8988T (cell line): ENCODE measurements at regions not wholly inside any gene's neighbourhood (a gene's known extent, or its start where the extent isn't known, plus 50 kb on each side); places are given as distances from the start of the nearest gene placed in this dataset.

Source experiments
- DNase-seq: peaks from one replicate; pipeline ENCODE4 v3.0.0; 2011

- DNase-seq: no peak
These were observed 261.7 kb downstream of the GPD2 start for GRCh38 chr2:156697906-156698305.

GRCh38 chr2:156700681-156701080, 264.5 kb downstream of the GPD2 start:
- DNase-seq: no peak

GRCh38 chr2:156702541-156702940, 266.4 kb downstream of the GPD2 start:
- no peak for DNase-seq

- DNase-seq: no peak
These were observed 267.5 kb downstream of the GPD2 start for GRCh38 chr2:156703642-156704041.

GRCh38 chr2:156704132-156704531, 268.0 kb downstream of the GPD2 start:
- no peak for DNase-seq

GRCh38 chr2:156704617-156705016, 268.4 kb downstream of the GPD2 start:
- DNase-seq: no peak

GRCh38 chr2:156706576-156706975, 270.4 kb downstream of the GPD2 start:
- no peak for DNase-seq

- DNase-seq: no peak
These were observed 271.9 kb downstream of the GPD2 start for GRCh38 chr2:156708051-156708450.

GRCh38 chr2:156709091-156709490, 272.9 kb downstream of the GPD2 start:
- DNase-seq: no peak

- DNase-seq: no peak
These were observed 282.9 kb downstream of the GPD2 start for GRCh38 chr2:156719036-156719435.

GRCh38 chr2:156727867-156728266, 291.7 kb downstream of the GPD2 start:
- no peak for DNase-seq

- DNase-seq: no peak
These were observed 292.1 kb downstream of the GPD2 start for GRCh38 chr2:156728328-156728727.

GRCh38 chr2:156731506-156731905, 295.3 kb downstream of the GPD2 start:
- no peak for DNase-seq

- no peak for DNase-seq
These were observed 300.8 kb downstream of the GPD2 start for GRCh38 chr2:156736950-156737349.

GRCh38 chr2:156739301-156739700, 303.1 kb downstream of the GPD2 start:
- no peak for DNase-seq

- DNase-seq: no peak
These were observed 309.4 kb downstream of the GPD2 start for GRCh38 chr2:156745619-156746018.

- DNase-seq: no peak
These were observed 312.0 kb downstream of the GPD2 start for GRCh38 chr2:156748221-156748620.

GRCh38 chr2:156752042-156752441, 315.9 kb downstream of the GPD2 start:
- no peak for DNase-seq

GRCh38 chr2:156753766-156754165, 317.6 kb downstream of the GPD2 start:
- DNase-seq: no peak

GRCh38 chr2:156756516-156756915, 320.3 kb downstream of the GPD2 start:
- no peak for DNase-seq

GRCh38 chr2:156763174-156763573, 327.0 kb downstream of the GPD2 start:
- no peak for DNase-seq

- no peak for DNase-seq
These were observed 328.9 kb downstream of the GPD2 start for GRCh38 chr2:156765043-156765442.

- no peak for DNase-seq
These were observed 329.3 kb downstream of the GPD2 start for GRCh38 chr2:156765450-156765849.

- no peak for DNase-seq
These were observed 333.6 kb downstream of the GPD2 start for GRCh38 chr2:156769802-156770201.

GRCh38 chr2:156778916-156779315, 342.7 kb downstream of the GPD2 start:
- DNase-seq: no peak
